ENCODE measurements at regions not wholly inside any gene's neighbourhood (a gene's known extent, or its start where the extent isn't known, plus 50 kb on each side); places are given as distances from the start of the nearest gene placed in this dataset.

DNA sequence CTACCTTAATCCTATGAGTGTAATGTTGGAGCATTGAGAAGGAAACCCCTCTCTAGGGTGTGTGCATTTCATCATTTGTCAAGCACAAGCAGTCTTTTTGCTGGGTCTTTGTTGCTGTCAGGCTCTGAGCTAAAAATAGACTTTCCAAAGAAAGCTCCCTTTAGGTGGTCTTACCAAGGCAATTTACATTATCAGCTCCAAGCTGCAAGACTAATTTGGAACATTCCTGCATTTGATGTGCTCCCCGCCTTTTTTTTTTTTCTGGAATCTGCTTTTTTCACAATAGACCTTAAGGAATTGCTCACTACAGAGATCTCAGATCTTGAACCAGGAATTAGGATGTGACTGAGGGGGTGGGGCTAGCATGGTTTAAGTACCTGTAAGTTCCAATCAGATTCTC is 60.6 kb upstream of the STAC start:
- TF ChIP-seq, protein P1, sequence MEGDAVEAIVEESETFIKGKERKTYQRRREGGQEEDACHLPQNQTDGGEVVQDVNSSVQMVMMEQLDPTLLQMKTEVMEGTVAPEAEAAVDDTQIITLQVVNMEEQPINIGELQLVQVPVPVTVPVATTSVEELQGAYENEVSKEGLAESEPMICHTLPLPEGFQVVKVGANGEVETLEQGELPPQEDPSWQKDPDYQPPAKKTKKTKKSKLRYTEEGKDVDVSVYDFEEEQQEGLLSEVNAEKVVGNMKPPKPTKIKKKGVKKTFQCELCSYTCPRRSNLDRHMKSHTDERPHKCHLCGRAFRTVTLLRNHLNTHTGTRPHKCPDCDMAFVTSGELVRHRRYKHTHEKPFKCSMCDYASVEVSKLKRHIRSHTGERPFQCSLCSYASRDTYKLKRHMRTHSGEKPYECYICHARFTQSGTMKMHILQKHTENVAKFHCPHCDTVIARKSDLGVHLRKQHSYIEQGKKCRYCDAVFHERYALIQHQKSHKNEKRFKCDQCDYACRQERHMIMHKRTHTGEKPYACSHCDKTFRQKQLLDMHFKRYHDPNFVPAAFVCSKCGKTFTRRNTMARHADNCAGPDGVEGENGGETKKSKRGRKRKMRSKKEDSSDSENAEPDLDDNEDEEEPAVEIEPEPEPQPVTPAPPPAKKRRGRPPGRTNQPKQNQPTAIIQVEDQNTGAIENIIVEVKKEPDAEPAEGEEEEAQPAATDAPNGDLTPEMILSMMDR (IDR thresholded peaks at IDR 0.05) = no peak
- TF ChIP-seq JUND (IDR thresholded peaks at IDR 0.05) = no peak
- TF ChIP-seq GATA2 (CRISPR knock-in tag; IDR thresholded peaks at IDR 0.05) = no peak
- TF ChIP-seq, protein P2, sequence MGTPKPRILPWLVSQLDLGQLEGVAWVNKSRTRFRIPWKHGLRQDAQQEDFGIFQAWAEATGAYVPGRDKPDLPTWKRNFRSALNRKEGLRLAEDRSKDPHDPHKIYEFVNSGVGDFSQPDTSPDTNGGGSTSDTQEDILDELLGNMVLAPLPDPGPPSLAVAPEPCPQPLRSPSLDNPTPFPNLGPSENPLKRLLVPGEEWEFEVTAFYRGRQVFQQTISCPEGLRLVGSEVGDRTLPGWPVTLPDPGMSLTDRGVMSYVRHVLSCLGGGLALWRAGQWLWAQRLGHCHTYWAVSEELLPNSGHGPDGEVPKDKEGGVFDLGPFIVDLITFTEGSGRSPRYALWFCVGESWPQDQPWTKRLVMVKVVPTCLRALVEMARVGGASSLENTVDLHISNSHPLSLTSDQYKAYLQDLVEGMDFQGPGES (IDR thresholded peaks at IDR 0.05; ENCODE audit: low read depth, low read length) = no peak
- no peak for TF ChIP-seq POLR2AphosphoS5 (IDR thresholded peaks at IDR 0.05; ENCODE audit: low read depth, low read length)
- TF ChIP-seq TAF1 (IDR thresholded peaks at IDR 0.05; ENCODE audit: borderline replicate concordance, low read depth, low read length) = no peak
- TF ChIP-seq, protein P3, sequence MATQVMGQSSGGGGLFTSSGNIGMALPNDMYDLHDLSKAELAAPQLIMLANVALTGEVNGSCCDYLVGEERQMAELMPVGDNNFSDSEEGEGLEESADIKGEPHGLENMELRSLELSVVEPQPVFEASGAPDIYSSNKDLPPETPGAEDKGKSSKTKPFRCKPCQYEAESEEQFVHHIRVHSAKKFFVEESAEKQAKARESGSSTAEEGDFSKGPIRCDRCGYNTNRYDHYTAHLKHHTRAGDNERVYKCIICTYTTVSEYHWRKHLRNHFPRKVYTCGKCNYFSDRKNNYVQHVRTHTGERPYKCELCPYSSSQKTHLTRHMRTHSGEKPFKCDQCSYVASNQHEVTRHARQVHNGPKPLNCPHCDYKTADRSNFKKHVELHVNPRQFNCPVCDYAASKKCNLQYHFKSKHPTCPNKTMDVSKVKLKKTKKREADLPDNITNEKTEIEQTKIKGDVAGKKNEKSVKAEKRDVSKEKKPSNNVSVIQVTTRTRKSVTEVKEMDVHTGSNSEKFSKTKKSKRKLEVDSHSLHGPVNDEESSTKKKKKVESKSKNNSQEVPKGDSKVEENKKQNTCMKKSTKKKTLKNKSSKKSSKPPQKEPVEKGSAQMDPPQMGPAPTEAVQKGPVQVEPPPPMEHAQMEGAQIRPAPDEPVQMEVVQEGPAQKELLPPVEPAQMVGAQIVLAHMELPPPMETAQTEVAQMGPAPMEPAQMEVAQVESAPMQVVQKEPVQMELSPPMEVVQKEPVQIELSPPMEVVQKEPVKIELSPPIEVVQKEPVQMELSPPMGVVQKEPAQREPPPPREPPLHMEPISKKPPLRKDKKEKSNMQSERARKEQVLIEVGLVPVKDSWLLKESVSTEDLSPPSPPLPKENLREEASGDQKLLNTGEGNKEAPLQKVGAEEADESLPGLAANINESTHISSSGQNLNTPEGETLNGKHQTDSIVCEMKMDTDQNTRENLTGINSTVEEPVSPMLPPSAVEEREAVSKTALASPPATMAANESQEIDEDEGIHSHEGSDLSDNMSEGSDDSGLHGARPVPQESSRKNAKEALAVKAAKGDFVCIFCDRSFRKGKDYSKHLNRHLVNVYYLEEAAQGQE (IDR thresholded peaks at IDR 0.05; ENCODE audit: low read depth, low read length) = no peak
- no peak for TF ChIP-seq EZH2phosphoT487 (IDR thresholded peaks at IDR 0.05; ENCODE audit: borderline replicate concordance, low read depth)
- TF ChIP-seq RCOR1 (IDR thresholded peaks at IDR 0.05; ENCODE audit: low read length) = no peak
